ENCODE measurements at regions not wholly inside any gene's neighbourhood (a gene's known extent, or its start where the extent isn't known, plus 50 kb on each side); places are given as distances from the start of the nearest gene placed in this dataset.

- no peak overlapping the region for H3K4me3 ChIP-seq (ENCODE audit: insufficient read depth, low read depth, low read length)
- H3K27ac ChIP-seq (ENCODE audit: insufficient read depth, low read length), result no peak overlapping the region; the same call in 1 of the 2 replicates
- H2BK120ac ChIP-seq (ENCODE audit: low read depth, low read length), result peak overlapping the region; percentile 71
- peak overlapping the region in 1 of 2 experiments; percentile 37; a peak in 1 of 4 replicates for H4K8ac ChIP-seq (ENCODE audit: low read depth in 2 of 2, low read length in 2 of 2)
- TF ChIP-seq MAFK (IDR thresholded peaks at IDR 0.05; ENCODE audit: low read depth, low read length), result no peak
- no peak for TF ChIP-seq CTCF (conservative IDR thresholded peaks at IDR 0.05; ENCODE audit: low read depth, low read length)
- TF ChIP-seq NFE2L2 (IDR thresholded peaks at IDR 0.05; ENCODE audit: low read depth, low read length), result no peak
- TF ChIP-seq CHD1 (IDR thresholded peaks at IDR 0.05; ENCODE audit: low read depth, low read length), result no peak
- TF ChIP-seq FOS (IDR thresholded peaks at IDR 0.05; ENCODE audit: low read depth, low read length), result no peak
- TF ChIP-seq POLR2A (IDR thresholded peaks at IDR 0.05; ENCODE audit: low read depth, low read length), result no peak
- no peak for TF ChIP-seq BHLHE40 (IDR thresholded peaks at IDR 0.05; ENCODE audit: low read depth, low read length)
- TF ChIP-seq MAZ (IDR thresholded peaks at IDR 0.05; ENCODE audit: borderline replicate concordance, low read depth, low read length), result no peak
- TF ChIP-seq USF2 (IDR thresholded peaks at IDR 0.05; ENCODE audit: low read depth, low read length), result no peak
- TF ChIP-seq RFX5 (IDR thresholded peaks at IDR 0.05; ENCODE audit: low read depth, low read length), result no peak
- TF ChIP-seq SMC3 (IDR thresholded peaks at IDR 0.05; ENCODE audit: low read depth, low read length), result no peak
- no peak for TF ChIP-seq RCOR1 (IDR thresholded peaks at IDR 0.05; ENCODE audit: insufficient replicate concordance, low read length)
- no peak for TF ChIP-seq ELK1 (IDR thresholded peaks at IDR 0.05; ENCODE audit: borderline replicate concordance, low read depth, low read length)
- TF ChIP-seq MXI1 (IDR thresholded peaks at IDR 0.05; ENCODE audit: borderline replicate concordance, low read depth, low read length), result no peak
- TF ChIP-seq RAD21 (IDR thresholded peaks at IDR 0.05; ENCODE audit: low read length), result no peak
- TF ChIP-seq CEBPB (IDR thresholded peaks at IDR 0.05; ENCODE audit: low read depth, low read length), result no peak
- peak overlapping the region; percentile 54; the same call in 1 of the 2 replicates for H4K5ac ChIP-seq (ENCODE audit: low read depth, low read length)
- peak overlapping the region; percentile 50; the same call in 1 of the 2 replicates for H4K91ac ChIP-seq (ENCODE audit: insufficient read depth, low read depth, low read length)
- peaks cover 5% of the 10 kb centered on the region for H3K4me1 ChIP-seq (ENCODE audit: control insufficient read depth, insufficient read depth, low read length)
- CTCF ChIA-PET, result no interaction called here
- no peak overlapping the region for H2AK9ac ChIP-seq (replicated peaks; ENCODE audit: low read depth, low read length, poor library complexity)
- H3K4ac ChIP-seq (ENCODE audit: low read depth, low read length), result peak overlapping the region; percentile 21; the same call in 1 of the 2 replicates
- dilution Hi-C loops (cut with HindIII; ENCODE audit: low sequenced_read_pairs, unreplicated experiment), result no loop called here
- H4K20me1 ChIP-seq (ENCODE audit: insufficient read depth, low read length), result no peaks in the 10 kb centered on the region
- no peaks in the 10 kb centered on the region for H3K9me1 ChIP-seq (ENCODE audit: insufficient read depth, low read length)
- peak overlapping the region; percentile 15; the same call in 1 of the 3 replicates for H2BK15ac ChIP-seq (ENCODE audit: low read depth, low read length)
- peak overlapping the region; percentile 86; the same call in 1 of the 2 replicates for H3K18ac ChIP-seq (ENCODE audit: low read depth, low read length)
- H2AFZ ChIP-seq (replicated peaks; ENCODE audit: low read length, poor library complexity), result no peak overlapping the region
- intact Hi-C loops (cut with micrococcal nuclease), result no loop called here
- ATAC-seq (ENCODE audit: low read depth), result no peak
- no peak overlapping the region for H2AK5ac ChIP-seq (ENCODE audit: low read depth, low read length)
- peak overlapping the region; percentile 80 for H2BK20ac ChIP-seq (ENCODE audit: low read depth, low read length)
- H2BK5ac ChIP-seq (ENCODE audit: low read depth, low read length, poor library complexity, severe bottlenecking), result peak overlapping the region; percentile 30
- no peaks in the 10 kb centered on the region for H3K27me3 ChIP-seq (ENCODE audit: control insufficient read depth, insufficient read depth, low read length)
- POLR2A ChIA-PET (ENCODE audit: unreplicated experiment), result no interaction called here
- BruUV-seq (replicated peaks), result no TSS peak
- no peaks in the 10 kb centered on the region for H3K36me3 ChIP-seq (ENCODE audit: control insufficient read depth, insufficient read depth, low read length)
- H3K79me1 ChIP-seq (ENCODE audit: low read depth in 1 of 2, low read length in 2 of 2), result no peaks in the 10 kb centered on the region
- H3K56ac ChIP-seq (ENCODE audit: extremely low read depth, insufficient read depth, low read length), result peak overlapping the region; percentile 58; the same call in 1 of the 2 replicates
- no peak for DNase-seq
- no peaks in the 10 kb centered on the region for H3K9me3 ChIP-seq (ENCODE audit: control insufficient read depth, insufficient read depth, low read length)
- H3K23ac ChIP-seq (ENCODE audit: low read depth, low read length), result no peak overlapping the region
- peak overlapping the region; percentile 46; the same call in 1 of the 2 replicates for H3K4me2 ChIP-seq (ENCODE audit: low read depth, low read length)
- 0 out of 2 replicates have a peak overlapping the region, but pooled peaks have one; percentile 25 for H3K14ac ChIP-seq (replicated peaks; ENCODE audit: low read depth, low read length)
- in situ Hi-C loops (cut with MboI; ENCODE audit: low sequenced_read_pairs), result no loop called here
- H3K9ac ChIP-seq (ENCODE audit: low read depth, low read length), result no peak overlapping the region
These were observed 944.1 kb downstream of the SORCS3 start for GRCh38 chr10:105585171-105585570.
